OCI-LY3 (cell line): ENCODE measurements at regions not wholly inside any gene's neighbourhood (a gene's known extent, or its start where the extent isn't known, plus 50 kb on each side); places are given as distances from the start of the nearest gene placed in this dataset.
"Not testable (repeated sequence)": the region's sequence is repeated elsewhere in the genome, so short reads cannot be mapped to it uniquely, and the experiment has no call there.

Experiments used
- EZH2phosphoT487 ChIP-seq: fragments of 200-600 bp; shearing (Covaris generic); IDR thresholded peaks from 2 replicates; pipeline ENCODE4 v1.6.1; 2018; ENCODE audit warnings: antibody characterized with exemption, mixed run types, low read depth
- TF ChIP-seq, protein P1 (sequence below): fragments of 200-600, 300-600 bp; sonication (generic); IDR thresholded peaks from 2 replicates; pipeline ENCODE4 v1.5.1; 2014; ENCODE audit warnings: antibody characterized with exemption, low read length, low read depth

GRCh38 chr1:206278683-206279082 lies 75.3 kb downstream of the SRGAP2 start:
- TF ChIP-seq, protein P1, sequence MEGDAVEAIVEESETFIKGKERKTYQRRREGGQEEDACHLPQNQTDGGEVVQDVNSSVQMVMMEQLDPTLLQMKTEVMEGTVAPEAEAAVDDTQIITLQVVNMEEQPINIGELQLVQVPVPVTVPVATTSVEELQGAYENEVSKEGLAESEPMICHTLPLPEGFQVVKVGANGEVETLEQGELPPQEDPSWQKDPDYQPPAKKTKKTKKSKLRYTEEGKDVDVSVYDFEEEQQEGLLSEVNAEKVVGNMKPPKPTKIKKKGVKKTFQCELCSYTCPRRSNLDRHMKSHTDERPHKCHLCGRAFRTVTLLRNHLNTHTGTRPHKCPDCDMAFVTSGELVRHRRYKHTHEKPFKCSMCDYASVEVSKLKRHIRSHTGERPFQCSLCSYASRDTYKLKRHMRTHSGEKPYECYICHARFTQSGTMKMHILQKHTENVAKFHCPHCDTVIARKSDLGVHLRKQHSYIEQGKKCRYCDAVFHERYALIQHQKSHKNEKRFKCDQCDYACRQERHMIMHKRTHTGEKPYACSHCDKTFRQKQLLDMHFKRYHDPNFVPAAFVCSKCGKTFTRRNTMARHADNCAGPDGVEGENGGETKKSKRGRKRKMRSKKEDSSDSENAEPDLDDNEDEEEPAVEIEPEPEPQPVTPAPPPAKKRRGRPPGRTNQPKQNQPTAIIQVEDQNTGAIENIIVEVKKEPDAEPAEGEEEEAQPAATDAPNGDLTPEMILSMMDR: not testable (repeated sequence)
- TF ChIP-seq EZH2phosphoT487: not testable (repeated sequence)
